ENCODE measurements at regions not wholly inside any gene's neighbourhood (a gene's known extent, or its start where the extent isn't known, plus 50 kb on each side); places are given as distances from the start of the nearest gene placed in this dataset.

DNA sequence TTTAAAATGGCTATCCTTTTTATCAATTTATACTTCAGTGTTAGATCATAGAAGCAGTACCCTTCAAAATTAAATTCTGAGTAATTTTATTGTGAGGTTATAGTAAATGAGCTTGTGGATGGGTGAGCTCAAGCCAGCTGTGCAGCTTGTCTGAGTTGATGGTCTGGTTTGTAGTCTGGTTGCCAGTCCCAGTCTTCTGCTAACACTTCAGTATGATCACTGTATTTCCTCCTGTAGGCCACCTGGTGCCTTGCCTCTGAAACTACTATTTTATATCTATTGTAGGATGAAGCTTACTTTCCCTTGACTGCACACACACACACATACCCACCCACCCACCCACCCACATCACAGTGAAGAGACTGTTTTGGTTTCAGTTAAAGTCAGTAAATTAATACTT, 496.4 kb downstream of the PCNX1 start:
- TF ChIP-seq, protein P1, sequence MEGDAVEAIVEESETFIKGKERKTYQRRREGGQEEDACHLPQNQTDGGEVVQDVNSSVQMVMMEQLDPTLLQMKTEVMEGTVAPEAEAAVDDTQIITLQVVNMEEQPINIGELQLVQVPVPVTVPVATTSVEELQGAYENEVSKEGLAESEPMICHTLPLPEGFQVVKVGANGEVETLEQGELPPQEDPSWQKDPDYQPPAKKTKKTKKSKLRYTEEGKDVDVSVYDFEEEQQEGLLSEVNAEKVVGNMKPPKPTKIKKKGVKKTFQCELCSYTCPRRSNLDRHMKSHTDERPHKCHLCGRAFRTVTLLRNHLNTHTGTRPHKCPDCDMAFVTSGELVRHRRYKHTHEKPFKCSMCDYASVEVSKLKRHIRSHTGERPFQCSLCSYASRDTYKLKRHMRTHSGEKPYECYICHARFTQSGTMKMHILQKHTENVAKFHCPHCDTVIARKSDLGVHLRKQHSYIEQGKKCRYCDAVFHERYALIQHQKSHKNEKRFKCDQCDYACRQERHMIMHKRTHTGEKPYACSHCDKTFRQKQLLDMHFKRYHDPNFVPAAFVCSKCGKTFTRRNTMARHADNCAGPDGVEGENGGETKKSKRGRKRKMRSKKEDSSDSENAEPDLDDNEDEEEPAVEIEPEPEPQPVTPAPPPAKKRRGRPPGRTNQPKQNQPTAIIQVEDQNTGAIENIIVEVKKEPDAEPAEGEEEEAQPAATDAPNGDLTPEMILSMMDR (IDR thresholded peaks at IDR 0.05; ENCODE audit: control insufficient read depth, insufficient read depth, low read depth, low read length, missing control alignments): no peak
- no peak for DNase-seq (ENCODE audit: low read depth)
- no peak overlapping the region for H3K4me3 ChIP-seq (ENCODE audit: control insufficient read depth, low read depth, low read length)

DNA sequence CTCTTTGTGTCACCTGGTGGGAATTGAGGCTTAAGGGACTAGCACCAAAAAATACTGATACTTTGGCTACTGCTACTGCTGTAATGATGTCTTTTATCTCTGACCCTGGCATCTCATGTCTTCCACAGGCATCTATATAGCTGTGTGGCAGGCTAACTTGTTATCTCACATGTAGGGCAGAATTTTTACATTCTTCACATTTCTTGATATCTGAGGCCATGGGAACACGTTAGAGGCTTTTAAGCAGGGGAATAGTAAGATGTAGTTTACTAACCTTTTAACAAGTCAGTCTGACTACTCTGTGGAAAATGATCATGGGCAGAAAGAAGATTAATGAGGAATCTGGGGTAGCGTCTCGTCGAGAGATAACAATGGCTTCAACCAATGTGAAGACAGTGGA, 498.4 kb downstream of the PCNX1 start:
- no peak for DNase-seq (ENCODE audit: low read depth)
- TF ChIP-seq, protein P1 (IDR thresholded peaks at IDR 0.05; ENCODE audit: control insufficient read depth, insufficient read depth, low read depth, low read length, missing control alignments): no peak

DNA sequence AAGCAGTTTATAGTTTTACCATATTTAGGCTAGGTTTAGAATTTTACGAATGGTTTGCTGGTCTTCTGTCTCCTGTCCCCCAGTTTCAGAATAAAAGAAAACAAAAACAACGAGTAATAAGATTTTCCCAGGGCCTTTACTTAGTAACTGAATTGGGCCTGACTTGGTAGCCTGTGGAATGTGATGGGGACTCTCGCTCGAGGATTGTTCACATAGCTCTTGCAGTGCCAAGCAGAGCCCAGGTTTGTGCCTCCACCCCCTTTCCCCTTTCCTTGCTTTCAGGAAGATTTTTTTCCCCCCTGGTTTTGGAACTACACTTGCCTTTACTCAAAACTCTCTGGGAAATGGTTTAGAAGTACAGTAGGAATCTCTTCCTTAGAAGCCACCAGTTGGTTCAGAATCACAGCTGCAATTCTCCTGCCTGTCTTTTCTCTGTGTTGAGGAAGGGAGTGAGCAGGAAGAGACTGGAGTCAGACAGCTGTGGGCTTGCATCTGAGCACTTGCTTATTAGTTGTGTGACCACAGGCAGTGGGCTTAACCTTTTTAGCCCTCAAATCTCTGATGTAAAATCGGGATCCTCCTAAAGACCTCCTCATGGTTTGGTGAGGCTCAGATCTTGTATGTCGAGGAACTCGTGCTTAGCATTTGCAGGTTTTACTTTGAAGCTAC, 501.2 kb downstream of the PCNX1 start:
- TF ChIP-seq, protein P1 (IDR thresholded peaks at IDR 0.05; ENCODE audit: control insufficient read depth, insufficient read depth, low read depth, low read length, missing control alignments): no peak
- DNase-seq (ENCODE audit: low read depth): no peak
- H3K4me3 ChIP-seq (ENCODE audit: control insufficient read depth, low read depth, low read length): no peak overlapping the region

More for the DNA sequence above, 498.4 kb downstream of the PCNX1 start:
- no peak overlapping the region for H3K4me3 ChIP-seq (ENCODE audit: control insufficient read depth, low read depth, low read length)

DNA sequence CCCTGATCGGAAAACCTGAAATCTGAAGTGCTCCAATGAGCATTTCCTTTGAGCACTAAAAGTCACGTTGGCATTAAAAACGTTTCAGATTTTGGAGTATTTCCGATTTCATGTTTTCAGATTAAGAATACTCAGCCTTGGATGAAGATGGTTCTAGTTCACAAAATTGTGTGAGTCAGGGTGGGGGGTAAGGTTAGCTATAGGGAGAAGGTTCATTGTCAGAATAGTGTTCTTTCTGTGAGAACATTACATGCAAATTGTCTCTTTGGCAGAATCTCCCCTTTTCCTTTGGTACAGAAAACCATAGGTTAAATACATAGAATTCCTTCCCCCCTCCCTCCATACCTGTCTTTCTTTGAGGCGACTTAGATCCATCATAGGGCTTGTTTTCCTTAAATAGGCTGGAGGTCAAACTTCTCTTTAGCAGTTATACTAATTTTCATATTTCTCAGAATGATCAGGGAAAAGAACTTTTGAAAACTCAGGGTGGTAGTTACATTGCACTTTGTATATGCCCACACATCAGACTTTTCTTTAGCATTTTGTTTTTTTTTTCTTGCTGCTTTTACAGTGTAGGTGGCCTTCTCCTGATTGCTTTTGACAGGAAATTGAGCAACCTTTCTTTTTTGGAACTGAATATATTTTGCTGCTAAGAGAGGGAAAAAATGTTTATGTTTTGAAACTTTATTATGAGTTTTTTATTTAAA, 503.5 kb downstream of the PCNX1 start:
- H3K4me3 ChIP-seq (ENCODE audit: control insufficient read depth, low read depth, low read length): no peak overlapping the region
- TF ChIP-seq, protein P1 (IDR thresholded peaks at IDR 0.05; ENCODE audit: control insufficient read depth, insufficient read depth, low read depth, low read length, missing control alignments): no peak
- DNase-seq (ENCODE audit: low read depth): no peak

DNA sequence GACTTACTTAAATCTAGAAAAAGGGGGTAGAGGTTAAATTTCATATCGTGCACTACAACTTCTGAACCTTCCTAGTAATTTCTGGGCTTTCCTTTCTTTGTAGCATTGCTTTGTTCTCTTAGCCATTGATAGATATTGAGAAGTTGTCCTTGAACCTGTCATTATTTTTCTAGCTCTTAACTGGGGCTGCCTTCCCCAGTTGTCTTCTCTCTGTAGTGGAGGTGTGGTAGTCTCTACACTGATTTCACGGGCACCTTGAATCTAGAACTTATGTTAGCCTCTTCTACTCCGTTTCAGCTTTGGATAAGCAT, 504.0 kb downstream of the PCNX1 start:
- TF ChIP-seq, protein P1 (IDR thresholded peaks at IDR 0.05; ENCODE audit: control insufficient read depth, insufficient read depth, low read depth, low read length, missing control alignments): no peak
- DNase-seq (ENCODE audit: low read depth): no peak
- no peak overlapping the region for H3K4me3 ChIP-seq (ENCODE audit: control insufficient read depth, low read depth, low read length)

DNA sequence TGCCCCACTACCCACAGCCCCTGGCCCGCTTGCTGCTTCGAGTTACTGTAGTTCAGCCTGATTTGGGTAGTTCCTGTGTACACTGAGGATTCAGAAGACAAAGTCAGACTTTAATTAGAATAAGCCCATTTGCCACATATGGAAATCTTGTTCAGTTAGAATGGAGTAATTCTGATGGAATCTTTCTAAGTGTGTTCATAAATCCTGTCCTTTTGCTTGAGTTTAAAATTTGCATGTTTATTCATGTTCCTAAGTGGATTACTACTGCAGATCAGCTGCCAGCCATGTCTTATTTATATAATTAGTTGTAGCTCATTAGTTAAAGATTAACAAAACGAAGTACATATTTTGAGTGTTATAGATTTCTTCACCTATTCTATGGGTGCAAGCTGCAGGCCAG, 504.5 kb downstream of the PCNX1 start:
- DNase-seq (ENCODE audit: low read depth): no peak
- TF ChIP-seq, protein P1 (IDR thresholded peaks at IDR 0.05; ENCODE audit: control insufficient read depth, insufficient read depth, low read depth, low read length, missing control alignments): no peak
- no peak overlapping the region for H3K4me3 ChIP-seq (ENCODE audit: control insufficient read depth, low read depth, low read length)

Data from AG09309 (cell line).